ENCODE measurements at regions not wholly inside any gene's neighbourhood (a gene's known extent, or its start where the extent isn't known, plus 50 kb on each side); places are given as distances from the start of the nearest gene placed in this dataset.
"Not testable (repeated sequence)": the region's sequence is repeated elsewhere in the genome, so short reads cannot be mapped to it uniquely, and the experiment has no call there.

DNA sequence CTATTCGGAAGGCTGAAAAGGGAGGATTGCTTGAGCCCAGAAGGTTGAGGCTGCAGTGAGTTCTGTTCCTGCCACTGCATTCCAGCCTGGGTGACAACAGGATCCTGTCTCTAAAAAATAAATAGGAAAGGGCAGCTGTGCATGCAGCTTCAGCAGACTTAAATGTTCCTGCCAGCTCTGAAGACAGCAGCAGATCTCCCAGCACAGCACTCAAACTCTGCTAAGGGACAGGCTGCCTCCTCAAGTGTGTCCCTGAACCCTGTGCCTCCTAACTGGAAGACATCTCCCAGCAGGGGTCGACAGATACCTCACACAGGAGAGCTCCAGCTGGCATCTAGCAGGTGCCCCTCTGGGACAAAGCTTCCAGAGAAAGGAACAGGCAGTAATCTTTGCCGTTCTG lies 117.9 kb downstream of the CXCL12 start:
- no peak for DNase-seq

DNA sequence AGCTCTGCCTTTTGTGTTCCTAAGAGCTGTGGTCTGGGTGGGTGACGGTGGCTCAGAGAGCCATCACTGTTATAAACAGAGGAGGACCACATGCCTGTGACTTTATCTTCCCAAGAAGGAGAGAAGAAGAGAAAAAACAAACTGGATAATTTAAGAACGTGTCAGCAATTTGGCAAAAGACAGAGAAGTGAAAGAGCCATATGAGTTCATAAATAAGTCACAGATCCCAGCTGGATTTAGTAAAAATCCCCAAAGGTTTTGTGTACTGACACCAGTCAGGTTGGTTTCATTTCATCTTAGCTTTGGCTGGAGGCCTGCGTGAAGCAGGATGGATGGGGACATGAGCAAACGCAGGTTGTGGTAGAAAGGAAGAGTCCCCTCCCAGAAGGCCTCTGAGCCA lies 120.7 kb downstream of the CXCL12 start:
- DNase-seq: no peak

DNA sequence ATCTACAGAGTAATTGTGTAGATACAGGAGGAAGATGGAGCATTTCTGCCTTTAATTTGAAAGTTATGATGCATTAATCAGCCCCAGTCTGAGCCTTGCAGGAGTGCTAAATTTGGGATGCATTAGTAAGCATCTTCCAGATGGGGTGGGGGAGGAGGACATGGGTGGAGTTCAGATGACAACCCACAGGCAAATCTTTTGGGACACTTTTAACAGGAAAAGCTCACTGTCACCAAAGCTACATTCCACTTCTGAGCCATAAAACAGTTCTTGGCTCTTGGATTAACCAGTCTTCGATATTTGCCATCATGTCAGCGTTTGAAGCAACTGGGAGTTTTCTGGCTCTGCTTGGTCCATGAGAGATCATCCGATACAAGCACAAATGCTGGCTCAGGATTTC lies 121.1 kb downstream of the CXCL12 start:
- DNase-seq: no peak

DNA sequence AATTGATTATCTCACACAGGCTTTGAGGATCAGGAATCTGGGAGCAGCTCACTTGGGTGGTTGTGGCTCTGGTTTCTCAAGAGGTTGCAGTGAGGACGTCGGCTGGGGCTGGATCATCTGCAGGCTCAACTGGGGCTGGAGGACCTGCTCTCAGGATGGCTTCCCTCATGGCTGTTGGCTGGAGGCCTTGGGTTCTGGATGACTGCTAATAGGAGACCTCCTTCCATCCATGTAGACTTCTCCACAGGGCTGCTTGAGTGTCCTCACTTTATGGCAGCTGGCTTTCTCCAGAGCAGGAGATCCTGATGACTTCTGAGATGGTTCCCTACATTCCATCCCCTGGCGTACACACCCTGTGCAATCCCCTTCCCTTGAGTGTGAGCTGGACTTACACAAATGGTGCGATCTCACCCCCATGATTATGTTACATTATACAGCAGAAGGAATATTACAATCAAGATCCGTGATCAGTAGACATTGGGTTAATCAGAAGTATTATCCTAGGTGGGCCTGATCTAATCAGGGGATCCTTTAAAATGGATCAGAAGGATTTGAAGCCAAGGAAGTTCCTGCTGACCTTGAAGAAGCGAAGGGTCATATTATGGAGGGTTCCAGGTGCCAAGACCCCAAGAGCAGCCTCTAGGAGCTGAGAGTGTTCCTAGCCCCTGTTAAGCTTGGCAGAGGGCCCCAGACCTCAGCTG lies 122.2 kb downstream of the CXCL12 start:
- DNase-seq: no peak

DNA sequence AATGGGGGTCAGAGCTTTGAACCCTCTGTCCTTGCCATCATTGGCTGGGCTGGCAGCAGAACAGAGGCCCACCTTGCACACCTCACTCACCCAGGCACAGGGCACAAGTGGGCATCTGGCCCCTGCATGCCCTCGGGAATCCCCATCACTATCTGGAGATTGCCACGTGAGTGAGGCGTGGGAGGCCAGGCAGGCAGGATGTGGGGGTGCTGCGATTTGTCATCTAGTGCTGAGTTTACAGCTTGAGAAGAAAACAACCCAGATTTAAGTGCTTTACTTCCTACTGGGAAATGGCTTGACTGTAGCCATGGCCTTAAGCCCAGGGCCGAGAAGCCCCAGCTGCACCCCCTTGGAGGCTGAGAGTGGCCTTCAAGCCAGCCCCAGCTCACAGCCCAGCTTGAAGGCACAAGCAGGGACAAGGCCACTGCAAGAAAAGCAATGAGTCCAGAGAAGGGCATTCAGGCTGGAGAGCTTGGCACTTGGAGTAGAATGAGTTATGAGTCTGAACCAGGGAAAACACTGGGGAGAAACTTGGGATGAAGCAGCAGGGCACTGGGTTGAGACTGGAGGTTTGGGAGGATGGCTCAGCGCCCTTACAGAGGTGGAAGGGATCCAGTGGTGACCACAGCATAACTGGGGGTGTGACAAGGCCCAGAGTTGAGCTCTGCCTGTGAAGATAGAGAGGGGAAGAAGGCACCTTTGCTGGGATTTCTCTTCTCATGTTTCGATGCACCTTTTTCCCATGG lies 123.0 kb downstream of the CXCL12 start:
- no peak for DNase-seq

DNA sequence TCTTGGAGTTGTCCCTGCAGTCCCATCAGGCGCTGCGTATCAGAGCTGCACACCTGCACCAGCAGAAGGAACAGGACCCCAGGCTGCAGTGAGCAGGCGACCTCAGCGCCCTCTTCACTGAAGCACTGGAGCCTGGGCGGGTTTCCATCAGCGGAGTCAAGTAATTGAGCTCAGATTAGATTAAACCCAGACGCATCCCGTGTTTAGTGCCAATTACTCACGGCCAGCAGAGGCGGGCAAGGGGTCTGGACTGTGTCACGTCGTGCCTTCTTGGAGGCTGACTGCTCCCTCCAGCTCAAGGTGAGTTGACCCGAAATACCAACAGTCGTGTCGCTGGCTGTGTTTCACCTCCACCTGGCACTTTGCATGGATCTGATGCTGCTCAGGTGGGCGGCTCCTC lies 123.6 kb downstream of the CXCL12 start:
- DNase-seq: no peak

DNA sequence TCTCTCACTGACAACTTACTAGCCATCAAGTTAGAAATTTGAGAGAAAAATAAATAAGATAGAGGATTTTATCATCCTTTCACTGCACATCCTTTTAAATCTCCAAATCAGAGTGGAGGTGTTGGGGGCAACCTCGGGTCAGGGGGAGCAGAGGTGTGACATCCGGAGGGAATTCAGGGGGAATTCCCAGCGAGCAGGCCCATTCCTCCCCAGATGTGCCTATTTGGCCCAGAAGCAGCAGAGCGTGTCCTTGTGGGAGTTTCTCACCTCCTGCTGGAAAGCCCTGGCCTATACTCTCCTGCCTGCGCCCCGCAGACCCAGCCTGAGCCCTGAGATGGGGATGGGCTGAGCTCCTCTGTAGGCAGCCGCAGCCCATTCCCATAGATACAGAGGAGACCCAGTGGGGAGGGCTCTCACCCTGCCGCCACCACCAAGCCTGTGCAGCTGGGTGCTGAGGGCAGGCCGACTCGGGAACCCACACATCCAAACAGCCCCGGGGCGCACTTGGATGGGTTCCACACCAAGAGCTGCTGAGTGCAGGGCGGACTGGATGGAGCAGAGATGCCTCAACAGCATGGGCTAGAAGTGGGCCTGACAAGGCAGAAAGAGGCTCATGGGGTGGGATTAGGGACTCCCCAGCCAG lies 124.5 kb downstream of the CXCL12 start:
- no peak for DNase-seq

DNA sequence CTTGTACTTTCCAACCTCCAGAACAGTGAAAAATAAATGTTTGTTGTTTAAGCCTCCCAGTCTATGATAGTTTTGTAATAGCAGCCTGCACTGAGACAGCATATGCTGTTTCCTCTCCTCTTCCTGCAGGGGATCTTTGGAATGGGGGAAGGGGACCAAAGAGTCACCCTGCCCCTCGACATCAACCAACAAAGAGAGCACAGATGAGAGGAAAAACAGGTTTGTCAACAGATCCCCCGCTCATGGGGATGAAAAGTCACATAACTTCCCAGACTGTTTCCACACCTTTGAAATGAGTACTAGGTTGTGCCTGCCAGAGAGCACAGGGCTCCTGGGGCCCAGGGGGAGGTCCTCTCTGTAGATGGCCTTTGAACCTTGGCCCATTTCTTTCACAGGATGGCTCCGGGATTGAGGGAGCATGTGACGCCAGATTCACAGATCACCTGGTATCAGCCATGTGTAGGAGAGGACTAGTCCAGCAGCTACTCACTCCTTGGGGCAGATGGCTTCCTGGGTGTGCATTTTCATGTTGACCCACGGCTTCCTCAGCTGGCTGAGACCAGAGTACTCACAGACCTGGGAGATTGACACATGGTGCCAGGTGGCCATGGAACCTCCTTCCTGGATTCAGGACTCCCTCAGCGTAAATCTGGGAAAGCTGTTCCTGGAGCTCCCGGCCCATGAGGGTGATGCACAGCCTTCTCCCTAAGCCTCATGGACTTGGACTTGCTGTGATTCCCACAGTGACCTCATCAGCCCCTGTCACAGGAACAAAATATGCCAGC lies 125.6 kb downstream of the CXCL12 start:
- DNase-seq: no peak

DNA sequence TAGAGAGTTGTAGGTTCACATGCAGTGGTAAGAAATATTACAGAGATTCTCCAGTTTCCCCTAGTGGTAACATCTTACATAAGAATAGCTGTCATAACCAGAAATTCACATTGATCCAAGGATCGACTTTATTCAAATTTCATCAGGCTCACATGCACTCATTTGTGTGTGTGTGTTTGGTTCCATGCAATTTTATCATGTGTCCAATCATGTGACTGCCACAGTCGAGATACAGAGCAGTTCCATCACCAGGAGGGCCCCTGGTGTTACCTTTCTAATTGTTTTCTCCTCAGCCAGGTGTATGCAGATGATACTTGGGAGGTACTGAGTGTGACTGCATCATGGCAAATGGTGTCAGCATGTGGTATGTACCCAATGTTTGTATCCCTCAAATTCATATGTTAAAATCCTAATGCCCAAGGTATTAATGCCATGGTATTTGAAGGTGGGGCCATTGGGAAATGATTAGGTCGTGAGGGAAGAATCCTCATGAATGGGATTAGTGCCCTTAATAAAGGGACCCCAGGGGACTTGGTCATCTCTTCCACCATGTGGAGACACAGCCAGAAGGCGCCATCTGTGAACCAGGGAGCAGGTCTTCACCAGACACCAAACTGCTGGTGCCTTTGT lies 126.3 kb downstream of the CXCL12 start:
- DNase-seq: no peak

DNA sequence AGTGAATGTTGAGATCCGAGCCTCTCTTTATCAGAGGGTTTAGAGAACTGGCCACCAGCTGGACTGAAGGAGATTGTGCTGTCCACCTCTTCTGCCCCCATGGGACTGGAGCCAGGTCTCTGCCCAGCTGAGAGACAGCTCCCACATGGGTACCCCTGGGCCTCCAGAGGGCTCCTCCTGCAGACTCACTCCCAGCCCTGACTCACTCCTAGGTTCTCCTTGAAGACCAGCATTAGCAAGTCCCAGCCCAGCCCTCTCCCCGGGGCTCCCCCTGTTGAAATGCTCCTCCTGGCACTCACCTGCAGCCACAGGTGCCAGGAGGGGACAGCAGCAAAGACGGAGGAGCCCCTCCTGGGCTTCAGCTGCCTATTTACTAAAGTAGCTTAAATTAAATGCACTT lies 126.9 kb downstream of the CXCL12 start:
- no peak for DNase-seq

DNA sequence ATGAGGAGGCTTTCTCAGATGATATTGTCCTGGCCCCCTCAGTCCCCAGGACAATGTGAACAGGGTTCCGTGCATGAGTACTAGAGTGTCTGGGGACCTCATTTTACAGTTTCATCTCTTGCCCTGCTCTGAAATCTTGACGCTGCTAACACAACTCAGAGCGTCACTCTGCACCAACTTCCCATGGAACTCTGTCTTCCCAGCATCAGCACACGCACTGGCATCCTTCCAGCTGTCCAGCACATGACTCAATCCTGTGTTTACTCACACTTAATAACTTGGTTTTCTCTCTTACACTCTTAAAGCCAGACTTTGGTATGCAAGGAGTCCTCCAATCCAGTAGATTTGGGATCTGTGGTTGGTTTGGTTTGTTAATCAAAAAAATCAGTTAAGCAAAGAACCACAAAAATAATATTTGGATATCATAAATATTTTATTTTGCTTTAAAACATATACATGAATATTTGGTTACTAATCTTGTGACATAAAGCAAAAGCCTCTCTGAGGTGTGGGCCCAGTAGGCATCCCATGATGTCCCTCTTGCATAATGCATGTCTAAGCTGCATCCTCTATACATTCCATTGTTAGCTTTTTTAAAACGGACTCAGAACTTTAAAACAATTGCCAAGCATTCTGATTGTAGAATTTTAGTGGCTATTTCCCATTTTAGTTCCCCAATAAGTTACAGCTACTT lies 131.0 kb downstream of the CXCL12 start:
- DNase-seq: peak; percentile 70

DNA sequence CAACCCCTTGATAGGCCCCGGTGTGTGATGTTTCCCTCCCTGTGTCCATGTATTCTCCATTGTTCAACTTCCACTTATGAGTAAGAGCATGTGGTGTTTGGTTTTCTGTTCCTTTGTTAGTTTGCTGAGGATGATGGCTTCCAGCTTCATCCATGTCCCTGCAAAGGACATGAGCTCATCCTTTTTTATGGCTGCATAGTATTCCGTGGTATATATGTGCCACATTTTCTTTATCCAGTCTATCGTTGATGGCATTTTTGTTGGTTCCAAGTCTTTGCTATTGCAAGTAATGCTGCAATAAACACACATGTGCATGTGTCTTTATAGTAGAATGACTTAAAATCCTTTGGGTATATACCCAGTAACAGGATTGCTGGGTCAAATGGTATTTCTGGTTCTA lies 132.3 kb downstream of the CXCL12 start:
- DNase-seq: not testable (repeated sequence)

DNA sequence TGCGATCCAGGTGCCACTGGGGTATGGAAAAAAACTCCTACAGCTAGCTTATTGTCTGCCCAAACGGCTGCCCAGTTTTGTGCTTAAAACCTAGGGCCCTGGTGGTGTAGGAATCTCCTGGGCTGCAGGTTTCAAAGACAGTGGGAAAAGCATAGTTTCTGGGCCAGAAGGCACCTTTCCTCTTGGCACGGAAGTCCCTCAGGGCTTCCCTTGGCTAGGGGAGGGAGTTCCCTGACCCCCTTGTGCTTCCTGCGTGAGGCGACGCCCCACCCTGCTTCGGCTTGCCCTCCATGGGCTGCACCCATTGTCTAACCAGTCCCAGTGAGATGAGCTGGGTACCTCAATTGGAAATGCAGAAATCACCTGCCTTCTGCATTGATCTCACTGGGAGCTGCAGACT lies 135.0 kb downstream of the CXCL12 start:
- not testable (repeated sequence) for DNase-seq

DNA sequence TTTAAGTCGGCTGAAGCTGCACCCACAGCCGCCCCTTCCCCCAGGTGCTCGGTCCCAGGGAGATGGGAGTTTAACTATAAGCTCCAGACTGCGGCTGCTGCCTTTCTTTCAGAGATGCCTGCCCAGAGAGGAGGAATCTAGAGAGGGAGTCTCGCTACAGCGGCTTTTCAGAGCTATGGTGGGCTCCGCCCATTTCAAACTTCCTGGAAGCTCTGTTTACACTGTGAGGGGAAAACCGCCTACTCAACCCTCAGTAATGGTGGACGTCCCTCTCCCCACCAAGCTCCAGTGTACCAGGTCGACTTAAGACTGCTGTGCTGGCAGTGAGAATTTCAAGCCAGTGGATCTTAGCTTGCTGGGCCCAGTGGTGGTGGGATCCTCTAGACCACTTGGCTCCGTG lies 135.4 kb downstream of the CXCL12 start:
- no peak for DNase-seq

DNA sequence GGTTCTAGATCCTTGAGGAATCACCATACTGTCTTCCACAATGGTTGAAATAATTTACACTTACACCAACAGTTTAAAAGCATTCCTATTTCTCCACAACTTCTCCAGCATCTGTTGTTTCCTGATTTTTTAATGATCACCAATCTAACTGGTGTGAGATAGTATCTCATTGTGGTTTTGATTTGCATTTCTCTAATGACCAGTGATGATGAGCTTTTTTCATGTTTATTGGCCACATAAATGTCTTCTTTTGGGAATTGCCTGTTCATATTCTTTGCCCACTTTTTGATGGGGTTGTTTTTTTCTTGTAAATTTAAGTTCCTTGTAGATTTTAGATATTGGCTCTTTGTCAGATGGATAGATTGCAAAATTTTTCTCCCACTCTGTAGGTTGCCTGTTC lies 138.2 kb downstream of the CXCL12 start:
- DNase-seq: not testable (repeated sequence)

DNA sequence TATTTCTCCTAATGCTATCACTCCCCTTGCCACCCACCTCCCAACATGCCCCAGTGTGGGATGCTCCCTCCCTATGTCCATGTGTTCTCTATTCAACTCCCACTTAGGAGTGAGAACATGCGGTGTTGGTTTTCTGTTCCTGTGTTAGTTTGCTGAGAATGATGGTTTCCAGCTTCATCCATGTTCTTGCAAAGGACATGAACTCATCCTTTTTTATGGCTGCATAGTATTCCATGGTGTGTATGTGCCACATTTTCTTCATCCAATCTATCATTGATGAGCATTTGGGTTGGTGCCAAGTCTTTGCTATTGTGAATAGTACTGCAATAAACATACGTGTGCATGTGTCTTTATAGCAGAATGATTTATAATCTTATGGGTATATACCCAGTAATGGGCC lies 138.6 kb downstream of the CXCL12 start:
- DNase-seq: not testable (repeated sequence)

DNA sequence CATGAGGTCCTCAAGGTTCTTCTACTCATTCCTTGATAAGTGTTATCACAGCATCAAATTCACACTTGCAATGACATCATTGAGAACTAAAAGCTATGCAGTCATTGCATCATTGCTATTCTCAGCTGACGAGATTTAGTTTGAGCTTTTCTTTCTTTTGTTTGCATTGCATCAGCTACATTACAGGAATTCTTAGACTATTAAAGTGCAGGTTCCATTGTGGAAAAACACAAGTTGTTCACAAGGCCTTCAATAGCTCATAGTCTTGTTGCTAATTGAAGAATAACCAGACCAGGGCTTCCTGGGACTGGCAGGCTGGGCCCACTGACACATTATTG lies 139.3 kb downstream of the CXCL12 start:
- no peak for DNase-seq

DNA sequence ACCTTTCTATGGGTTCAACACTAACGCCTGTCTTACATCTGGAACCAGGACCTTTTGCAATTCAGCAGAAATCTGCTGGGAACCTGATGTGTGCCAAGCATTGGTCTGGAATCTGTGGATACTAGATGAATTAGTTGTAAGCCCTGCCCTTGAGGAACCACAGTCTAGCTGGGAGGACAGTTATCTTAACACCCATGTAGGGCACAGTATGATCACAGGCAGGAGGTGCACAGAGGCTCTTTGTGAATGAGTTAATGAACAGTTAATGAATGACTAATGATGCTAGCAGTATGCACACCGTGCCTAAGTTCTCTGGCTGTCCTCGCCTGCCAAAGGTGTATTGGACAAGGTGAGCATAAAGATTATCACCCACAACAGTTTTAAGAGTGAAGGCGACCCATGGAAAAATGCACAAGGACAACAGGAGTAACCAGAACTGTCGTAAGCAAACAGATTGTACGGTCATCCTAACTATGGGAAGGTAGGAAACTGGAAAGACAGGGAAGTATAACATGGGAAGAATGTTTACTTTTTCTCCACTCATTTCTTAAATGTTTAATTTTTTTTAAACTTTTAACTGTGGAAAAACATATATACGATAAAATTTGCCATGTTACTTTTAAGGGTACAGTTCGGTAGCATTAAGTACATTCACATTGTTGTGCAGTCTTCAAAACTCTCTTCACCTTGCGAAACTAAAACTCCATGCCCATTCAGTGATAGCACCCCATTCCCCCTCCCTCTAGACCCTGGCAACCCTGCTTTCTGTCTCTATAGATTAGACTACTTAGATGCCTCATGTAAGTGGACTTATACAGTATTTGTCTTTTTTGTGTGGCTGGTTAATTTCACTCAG lies 139.9 kb downstream of the CXCL12 start:
- no peak for DNase-seq

DNA sequence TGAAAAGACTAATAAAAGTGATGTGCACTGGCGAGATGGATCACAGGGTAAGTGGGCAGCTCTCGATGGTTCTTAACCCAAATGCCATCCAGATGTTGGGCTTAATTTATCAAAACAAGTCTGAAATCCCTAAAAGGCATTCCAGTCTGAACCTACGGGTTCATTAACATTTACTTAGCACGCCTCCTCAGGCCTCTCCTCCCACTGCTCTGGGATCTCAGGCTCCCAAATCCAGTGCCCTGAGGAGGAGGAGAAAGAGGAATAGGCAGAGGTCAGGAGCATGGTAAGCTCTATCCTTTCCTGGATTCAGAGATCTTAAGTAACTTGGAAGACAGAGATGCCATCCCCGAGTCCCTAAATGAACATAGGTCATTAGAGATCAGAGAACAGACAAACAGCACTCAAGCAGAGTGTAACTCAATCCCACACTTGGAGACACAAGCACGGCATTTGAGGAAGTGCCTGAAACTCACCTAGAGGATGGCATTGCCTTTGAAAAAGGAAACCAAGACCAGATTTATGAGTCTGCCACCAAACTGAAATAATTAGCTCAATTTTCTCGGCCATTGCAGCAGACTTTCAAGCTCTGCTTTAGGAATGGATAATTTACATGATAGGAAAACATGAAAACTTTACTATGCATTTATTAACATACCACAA lies 140.9 kb downstream of the CXCL12 start:
- no peak for DNase-seq

DNA sequence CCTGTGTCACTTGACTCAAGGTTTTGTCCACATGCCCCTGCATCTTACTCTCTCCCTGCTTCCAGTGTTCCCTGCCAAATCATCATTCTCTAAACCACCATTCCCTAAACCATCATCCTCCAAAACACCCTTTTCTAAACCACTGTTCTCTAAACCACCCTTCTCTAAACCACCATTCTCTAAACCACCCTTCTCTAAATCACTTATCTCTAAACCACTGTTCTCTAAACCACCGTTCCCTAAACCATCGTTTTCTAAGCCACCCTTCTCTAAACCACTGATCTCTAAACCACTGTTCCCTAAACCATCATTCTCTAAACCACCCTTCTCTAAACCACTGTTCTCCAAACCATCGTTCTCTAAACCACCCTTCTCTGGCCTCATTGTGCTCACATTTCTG lies 142.1 kb downstream of the CXCL12 start:
- DNase-seq: no peak

DNA sequence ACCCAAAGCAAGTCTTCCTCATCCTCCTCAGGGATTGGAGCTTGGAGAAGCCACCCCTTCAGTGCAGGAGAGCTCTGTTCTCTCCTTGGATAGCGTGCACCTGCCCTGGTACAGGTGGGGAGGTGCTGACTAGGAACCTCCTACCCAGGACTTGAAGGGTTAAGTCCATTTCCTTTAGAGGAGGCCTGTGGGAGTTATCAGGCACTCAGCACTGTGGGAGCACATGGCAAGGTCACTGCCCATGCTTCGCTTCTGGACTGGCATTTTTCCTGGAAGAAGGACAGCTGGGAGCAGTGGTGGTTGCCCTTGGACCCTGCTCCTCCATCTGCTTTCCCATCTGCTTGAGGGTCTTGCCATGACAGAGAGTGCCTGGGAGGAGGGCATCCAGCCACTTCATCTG lies 142.8 kb downstream of the CXCL12 start:
- DNase-seq: no peak

All from hindlimb muscle (tissue), 1 donor.